Mammary epithelial cell (primary cell): ENCODE measurements at regions not wholly inside any gene's neighbourhood (a gene's known extent, or its start where the extent isn't known, plus 50 kb on each side); places are given as distances from the start of the nearest gene placed in this dataset.

Experiments used
- EZH2 ChIP-seq: IDR thresholded peaks from 2 replicates; pipeline ENCODE4 v1.6.1; 2012; ENCODE audit warnings: low read length, inconsistent platforms, borderline replicate concordance
- TF ChIP-seq, protein P1 (sequence below), 2 donors: IDR thresholded peaks in 1 of 2; conservative IDR thresholded peaks in 1 of 2; 2 replicates each; pipeline ENCODE4 v1.5.1; 2011 to 2012; ENCODE audit warnings: inconsistent platforms in 2 of 2, low read length in 2 of 2, mild to moderate bottlenecking in 2 of 2, control low read depth in 1 of 2, low read depth in 1 of 2; ENCODE audit not compliant: insufficient read depth in 1 of 2; ENCODE audit errors: extremely low read depth in 1 of 2

DNA sequence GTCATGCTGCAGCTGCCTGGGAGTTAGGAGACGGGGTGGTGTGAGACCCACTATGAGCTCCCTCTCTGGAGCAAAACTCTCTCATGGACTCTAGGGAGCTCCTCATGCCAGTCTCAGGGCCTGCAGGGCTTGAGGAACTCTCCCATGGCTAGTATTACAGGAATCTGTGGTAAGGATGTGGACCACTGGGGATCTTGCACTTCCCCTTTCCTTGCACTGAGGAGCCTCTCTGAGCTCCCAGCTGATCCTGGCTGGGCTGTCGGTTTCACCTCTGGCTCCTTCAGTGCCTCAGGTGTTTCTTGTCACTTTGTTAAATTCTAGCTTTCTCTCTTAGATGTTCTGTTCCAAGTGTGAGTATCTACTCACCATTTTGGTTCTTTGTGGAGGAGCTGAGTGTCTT is 71.6 kb upstream of the IMMP2L start:
- TF ChIP-seq, protein P1, sequence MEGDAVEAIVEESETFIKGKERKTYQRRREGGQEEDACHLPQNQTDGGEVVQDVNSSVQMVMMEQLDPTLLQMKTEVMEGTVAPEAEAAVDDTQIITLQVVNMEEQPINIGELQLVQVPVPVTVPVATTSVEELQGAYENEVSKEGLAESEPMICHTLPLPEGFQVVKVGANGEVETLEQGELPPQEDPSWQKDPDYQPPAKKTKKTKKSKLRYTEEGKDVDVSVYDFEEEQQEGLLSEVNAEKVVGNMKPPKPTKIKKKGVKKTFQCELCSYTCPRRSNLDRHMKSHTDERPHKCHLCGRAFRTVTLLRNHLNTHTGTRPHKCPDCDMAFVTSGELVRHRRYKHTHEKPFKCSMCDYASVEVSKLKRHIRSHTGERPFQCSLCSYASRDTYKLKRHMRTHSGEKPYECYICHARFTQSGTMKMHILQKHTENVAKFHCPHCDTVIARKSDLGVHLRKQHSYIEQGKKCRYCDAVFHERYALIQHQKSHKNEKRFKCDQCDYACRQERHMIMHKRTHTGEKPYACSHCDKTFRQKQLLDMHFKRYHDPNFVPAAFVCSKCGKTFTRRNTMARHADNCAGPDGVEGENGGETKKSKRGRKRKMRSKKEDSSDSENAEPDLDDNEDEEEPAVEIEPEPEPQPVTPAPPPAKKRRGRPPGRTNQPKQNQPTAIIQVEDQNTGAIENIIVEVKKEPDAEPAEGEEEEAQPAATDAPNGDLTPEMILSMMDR (conservative IDR thresholded peaks at IDR 0.05 in 1 of 2, IDR thresholded peaks at IDR 0.05 in 1 of 2; ENCODE audit: extremely low read depth in 1 of 2, insufficient read depth in 1 of 2, low read depth in 1 of 2, low read length in 2 of 2), result no peak
- TF ChIP-seq EZH2, result no peak
